ENCODE measurements at regions not wholly inside any gene's neighbourhood (a gene's known extent, or its start where the extent isn't known, plus 50 kb on each side); places are given as distances from the start of the nearest gene placed in this dataset.

- Histone ChIP-seq H3K27me3 (peaks cover 0 to 13% of the 10 kb centered on the region in 2 donors), H3K27ac (no peak overlapping the region), H3K9me3 (peaks cover 0 to 6% (median 0%) of the 10 kb centered on the region in 3 donors), H3K36me3 (no peaks in the 10 kb centered on the region), H3K4me1 (no peaks in the 10 kb centered on the region), H3K4me3 (no peak overlapping the region)
- intact Hi-C loops (cut with DNase I; ENCODE audit: low total_unique reads), result no loop called here
- DNase-seq, result no peak
- TF ChIP-seq CTCF (IDR thresholded peaks at IDR 0.05), result no peak
These were observed 179.6 kb downstream of the TBX5 start for GRCh38 chr12:114226241-114226928.

GRCh38 chr12:114221957-114222630 lies 183.8 kb downstream of the TBX5 start:
- intact Hi-C loops (cut with DNase I; ENCODE audit: low total_unique reads), result no loop called here

GRCh38 chr12:114221136-114221833 lies 184.7 kb downstream of the TBX5 start:
- H3K4me1 ChIP-seq, result no peaks in the 10 kb centered on the region
- no peak for TF ChIP-seq CTCF (IDR thresholded peaks at IDR 0.05)
- peaks cover 0 to 12% of the 10 kb centered on the region in 2 donors for H3K27me3 ChIP-seq
- intact Hi-C loops (cut with DNase I; ENCODE audit: low total_unique reads), result no loop called here
- DNase-seq, result no peak
- H3K4me3 ChIP-seq, result no peak overlapping the region
- H3K27ac ChIP-seq, result no peak overlapping the region
- H3K36me3 ChIP-seq, result no peaks in the 10 kb centered on the region
- H3K9me3 ChIP-seq, result no peaks in the 10 kb centered on the region

More at GRCh38 chr12:114221957-114222630, 183.8 kb downstream of the TBX5 start:
- peaks cover 0 to 17% of the 10 kb centered on the region in 2 donors for H3K27me3 ChIP-seq
- no peaks in the 10 kb centered on the region for H3K4me1 ChIP-seq
- no peak for DNase-seq
- no peaks in the 10 kb centered on the region for H3K36me3 ChIP-seq
- no peak for TF ChIP-seq CTCF (IDR thresholded peaks at IDR 0.05)
- no peaks in the 10 kb centered on the region for H3K9me3 ChIP-seq
- no peak overlapping the region for H3K4me3 ChIP-seq
- H3K27ac ChIP-seq, result no peak overlapping the region

- Histone ChIP-seq H3K4me1 (no peaks in the 10 kb centered on the region), H3K36me3 (no peaks in the 10 kb centered on the region), H3K4me3 (no peak overlapping the region), H3K9me3 (no peaks in the 10 kb centered on the region), H3K27ac (no peak overlapping the region), H3K27me3 (peaks cover 0 to 8% of the 10 kb centered on the region in 2 donors)
- intact Hi-C loops (cut with DNase I; ENCODE audit: low total_unique reads), result no loop called here
- TF ChIP-seq CTCF (IDR thresholded peaks at IDR 0.05), result no peak
- DNase-seq, result no peak
These were observed 185.6 kb downstream of the TBX5 start for GRCh38 chr12:114220311-114220710.

- no peak overlapping the region for H3K27ac ChIP-seq
- no peak overlapping the region for H3K4me3 ChIP-seq
- no peak for TF ChIP-seq CTCF (IDR thresholded peaks at IDR 0.05)
- H3K4me1 ChIP-seq, result no peaks in the 10 kb centered on the region
- intact Hi-C loops (cut with DNase I; ENCODE audit: low total_unique reads), result no loop called here
- H3K36me3 ChIP-seq, result no peaks in the 10 kb centered on the region
- H3K27me3 ChIP-seq, result peaks cover 0 to 15% of the 10 kb centered on the region in 2 donors
- H3K9me3 ChIP-seq, result no peaks in the 10 kb centered on the region
- no peak for DNase-seq
These were observed 187.8 kb downstream of the TBX5 start for GRCh38 chr12:114218136-114218535.

Measured in tibial artery (tissue), 4 donors.